Tibial nerve (tissue), 3 donors: ENCODE measurements at regions not wholly inside any gene's neighbourhood (a gene's known extent, or its start where the extent isn't known, plus 50 kb on each side); places are given as distances from the start of the nearest gene placed in this dataset.

Source experiments
- POLR2A ChIP-seq, 2 donors: fragments of 450-650 bp; IDR thresholded peaks; one replicate each; pipeline ENCODE4 v1.6.1; 2017; ENCODE audit warnings: antibody characterized with exemption in 2 of 2, mild to moderate bottlenecking in 2 of 2, moderate library complexity in 2 of 2
- TF ChIP-seq, protein P1 (sequence below), 5 experiments: fragments of 200-600 bp in 3 of 5; fragments of 450-650 bp in 2 of 5; sonication (generic) in 3 of 5; IDR thresholded peaks; one replicate each; pipeline ENCODE4 v1.5.1; 2016 to 2019; ENCODE audit warnings: antibody characterized with exemption in 5 of 5, mild to moderate bottlenecking in 3 of 5, moderate library complexity in 2 of 5

GRCh38 chr7:114819616-114820362 lies 102.1 kb upstream of the MDFIC start:
- TF ChIP-seq, protein P1, sequence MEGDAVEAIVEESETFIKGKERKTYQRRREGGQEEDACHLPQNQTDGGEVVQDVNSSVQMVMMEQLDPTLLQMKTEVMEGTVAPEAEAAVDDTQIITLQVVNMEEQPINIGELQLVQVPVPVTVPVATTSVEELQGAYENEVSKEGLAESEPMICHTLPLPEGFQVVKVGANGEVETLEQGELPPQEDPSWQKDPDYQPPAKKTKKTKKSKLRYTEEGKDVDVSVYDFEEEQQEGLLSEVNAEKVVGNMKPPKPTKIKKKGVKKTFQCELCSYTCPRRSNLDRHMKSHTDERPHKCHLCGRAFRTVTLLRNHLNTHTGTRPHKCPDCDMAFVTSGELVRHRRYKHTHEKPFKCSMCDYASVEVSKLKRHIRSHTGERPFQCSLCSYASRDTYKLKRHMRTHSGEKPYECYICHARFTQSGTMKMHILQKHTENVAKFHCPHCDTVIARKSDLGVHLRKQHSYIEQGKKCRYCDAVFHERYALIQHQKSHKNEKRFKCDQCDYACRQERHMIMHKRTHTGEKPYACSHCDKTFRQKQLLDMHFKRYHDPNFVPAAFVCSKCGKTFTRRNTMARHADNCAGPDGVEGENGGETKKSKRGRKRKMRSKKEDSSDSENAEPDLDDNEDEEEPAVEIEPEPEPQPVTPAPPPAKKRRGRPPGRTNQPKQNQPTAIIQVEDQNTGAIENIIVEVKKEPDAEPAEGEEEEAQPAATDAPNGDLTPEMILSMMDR (IDR thresholded peaks at IDR 0.05), result no peak
- no peak for TF ChIP-seq POLR2A (IDR thresholded peaks at IDR 0.05)
